Stimulated activated CD4-positive, alpha-beta T cell treated with anti-CD3 and anti-CD28 coated beads, Interleukin-15, amount 100 ng/mL, for 24 hours (primary cell): ENCODE measurements at regions not wholly inside any gene's neighbourhood (a gene's known extent, or its start where the extent isn't known, plus 50 kb on each side); places are given as distances from the start of the nearest gene placed in this dataset.
"Not testable (repeated sequence)": the region's sequence is repeated elsewhere in the genome, so short reads cannot be mapped to it uniquely, and the experiment has no call there.

ENCODE experiments used
- DNase-seq: peaks from one replicate; pipeline ENCODE4 v3.0.0-alpha.2; 2020

- no peak for DNase-seq
These were observed 483.6 kb downstream of the LTN1 start for GRCh38 chr21:28509031-28509430.

- no peak for DNase-seq
These were observed 484.6 kb downstream of the LTN1 start for GRCh38 chr21:28508126-28508525.

GRCh38 chr21:28496517-28496916, 496.2 kb downstream of the LTN1 start:
- DNase-seq: no peak

- no peak for DNase-seq
These were observed 500.6 kb downstream of the LTN1 start for GRCh38 chr21:28492127-28492526.

GRCh38 chr21:28489821-28490350, 502.8 kb downstream of the LTN1 start:
- DNase-seq: no peak

- DNase-seq: no peak
These were observed 503.5 kb downstream of the LTN1 start for GRCh38 chr21:28489162-28489561.

GRCh38 chr21:28487455-28488070, 505.1 kb downstream of the LTN1 start:
- DNase-seq: no peak

- no peak for DNase-seq
These were observed 507.2 kb downstream of the LTN1 start for GRCh38 chr21:28485301-28486022.

GRCh38 chr21:28483301-28484035, 509.2 kb downstream of the LTN1 start:
- DNase-seq: no peak

- DNase-seq: no peak
These were observed 510.0 kb downstream of the LTN1 start for GRCh38 chr21:28482657-28483056.

- no peak for DNase-seq
These were observed 512.2 kb downstream of the LTN1 start for GRCh38 chr21:28480470-28480869.

GRCh38 chr21:28473530-28474220, 519.0 kb downstream of the LTN1 start:
- no peak for DNase-seq

GRCh38 chr21:28472543-28472942, 520.1 kb downstream of the LTN1 start:
- DNase-seq: not testable (repeated sequence)

- no peak for DNase-seq
These were observed 527.7 kb downstream of the LTN1 start for GRCh38 chr21:28464988-28465387.

- DNase-seq: no peak
These were observed 528.6 kb downstream of the LTN1 start for GRCh38 chr21:28464095-28464494.

- DNase-seq: no peak
These were observed 533.5 kb downstream of the LTN1 start for GRCh38 chr21:28459193-28459592.

- DNase-seq: no peak
These were observed 534.2 kb downstream of the LTN1 start for GRCh38 chr21:28458446-28458845.

- DNase-seq: no peak
These were observed 537.5 kb downstream of the LTN1 start for GRCh38 chr21:28455253-28455600.

GRCh38 chr21:28454564-28455252, 538.0 kb downstream of the LTN1 start:
- no peak for DNase-seq

GRCh38 chr21:28447462-28447861, 545.2 kb downstream of the LTN1 start:
- no peak for DNase-seq

- DNase-seq: no peak
These were observed 547.4 kb downstream of the LTN1 start for GRCh38 chr21:28445141-28445830.

- DNase-seq: no peak
These were observed 548.1 kb downstream of the LTN1 start for GRCh38 chr21:28444557-28444956.
